ENCODE measurements at regions not wholly inside any gene's neighbourhood (a gene's known extent, or its start where the extent isn't known, plus 50 kb on each side); places are given as distances from the start of the nearest gene placed in this dataset.
A peak's percentile ranks its signal among the peaks of the same experiment; 100 is the strongest.

- H3K9me3 Mint-ChIP-seq (ENCODE audit: unreplicated experiment), result peaks cover 4% of the 10 kb centered on the region
- no peak for DNase-seq (ENCODE audit: low spot score)
- H3K27ac Mint-ChIP-seq (ENCODE audit: unreplicated experiment), result no peak overlapping the region
These were observed 149.8 kb upstream of the TLL1 start for GRCh38 chr4:165723051-165723795.

GRCh38 chr4:165724786-165725185, 148.3 kb upstream of the TLL1 start:
- Mint-ChIP-seq H3K4me1 (ENCODE audit: unreplicated experiment) (peaks cover 10% of the 10 kb centered on the region), H3K27me3 (ENCODE audit: unreplicated experiment) (no peaks in the 10 kb centered on the region), H3K9me3 (ENCODE audit: unreplicated experiment) (peaks cover 4% of the 10 kb centered on the region), H3K4me3 (ENCODE audit: unreplicated experiment) (no peak overlapping the region), H3K27ac (ENCODE audit: unreplicated experiment) (no peak overlapping the region), H3K36me3 (ENCODE audit: low read depth, unreplicated experiment) (no peaks in the 10 kb centered on the region)
- no peak for DNase-seq (ENCODE audit: low spot score)
- TF ChIP-seq, protein P1, sequence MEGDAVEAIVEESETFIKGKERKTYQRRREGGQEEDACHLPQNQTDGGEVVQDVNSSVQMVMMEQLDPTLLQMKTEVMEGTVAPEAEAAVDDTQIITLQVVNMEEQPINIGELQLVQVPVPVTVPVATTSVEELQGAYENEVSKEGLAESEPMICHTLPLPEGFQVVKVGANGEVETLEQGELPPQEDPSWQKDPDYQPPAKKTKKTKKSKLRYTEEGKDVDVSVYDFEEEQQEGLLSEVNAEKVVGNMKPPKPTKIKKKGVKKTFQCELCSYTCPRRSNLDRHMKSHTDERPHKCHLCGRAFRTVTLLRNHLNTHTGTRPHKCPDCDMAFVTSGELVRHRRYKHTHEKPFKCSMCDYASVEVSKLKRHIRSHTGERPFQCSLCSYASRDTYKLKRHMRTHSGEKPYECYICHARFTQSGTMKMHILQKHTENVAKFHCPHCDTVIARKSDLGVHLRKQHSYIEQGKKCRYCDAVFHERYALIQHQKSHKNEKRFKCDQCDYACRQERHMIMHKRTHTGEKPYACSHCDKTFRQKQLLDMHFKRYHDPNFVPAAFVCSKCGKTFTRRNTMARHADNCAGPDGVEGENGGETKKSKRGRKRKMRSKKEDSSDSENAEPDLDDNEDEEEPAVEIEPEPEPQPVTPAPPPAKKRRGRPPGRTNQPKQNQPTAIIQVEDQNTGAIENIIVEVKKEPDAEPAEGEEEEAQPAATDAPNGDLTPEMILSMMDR (IDR thresholded peaks at IDR 0.05; ENCODE audit: unreplicated experiment), result no peak

More at GRCh38 chr4:165723051-165723795, 149.8 kb upstream of the TLL1 start:
- peaks cover 10% of the 10 kb centered on the region for H3K4me1 Mint-ChIP-seq (ENCODE audit: unreplicated experiment)
- TF ChIP-seq, protein P1 (IDR thresholded peaks at IDR 0.05; ENCODE audit: unreplicated experiment), result no peak
- H3K36me3 Mint-ChIP-seq (ENCODE audit: low read depth, unreplicated experiment), result no peaks in the 10 kb centered on the region
- H3K4me3 Mint-ChIP-seq (ENCODE audit: unreplicated experiment), result no peak overlapping the region
- H3K27me3 Mint-ChIP-seq (ENCODE audit: unreplicated experiment), result no peaks in the 10 kb centered on the region

DNA sequence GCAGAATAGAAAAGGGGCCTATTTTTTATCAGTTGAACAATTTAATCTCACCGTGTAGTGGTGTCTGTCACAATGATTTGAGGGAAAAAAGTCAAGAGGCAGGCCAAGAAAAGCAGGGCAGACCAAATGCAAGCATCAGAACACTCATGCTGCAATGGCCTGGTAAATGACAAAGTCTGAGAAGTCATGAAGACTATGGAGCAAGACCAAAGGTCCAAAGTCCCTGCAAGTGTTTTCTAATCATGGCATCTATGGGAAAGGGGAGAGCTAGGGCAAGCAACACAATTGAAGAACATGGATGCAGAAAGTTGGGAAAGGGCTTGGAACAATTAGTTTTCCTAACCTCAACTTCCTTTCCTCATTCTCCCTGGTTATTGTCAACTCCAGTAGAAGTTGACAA, 147.7 kb upstream of the TLL1 start:
- H3K4me1 Mint-ChIP-seq (ENCODE audit: unreplicated experiment), result peaks cover 5% of the 10 kb centered on the region
- no peaks in the 10 kb centered on the region for H3K36me3 Mint-ChIP-seq (ENCODE audit: low read depth, unreplicated experiment)
- H3K27ac Mint-ChIP-seq (ENCODE audit: unreplicated experiment), result no peak overlapping the region
- TF ChIP-seq, protein P1 (IDR thresholded peaks at IDR 0.05; ENCODE audit: unreplicated experiment), result no peak
- peaks cover 4% of the 10 kb centered on the region for H3K9me3 Mint-ChIP-seq (ENCODE audit: unreplicated experiment)
- no peaks in the 10 kb centered on the region for H3K27me3 Mint-ChIP-seq (ENCODE audit: unreplicated experiment)
- DNase-seq (ENCODE audit: low spot score), result no peak
- no peak overlapping the region for H3K4me3 Mint-ChIP-seq (ENCODE audit: unreplicated experiment)

DNA sequence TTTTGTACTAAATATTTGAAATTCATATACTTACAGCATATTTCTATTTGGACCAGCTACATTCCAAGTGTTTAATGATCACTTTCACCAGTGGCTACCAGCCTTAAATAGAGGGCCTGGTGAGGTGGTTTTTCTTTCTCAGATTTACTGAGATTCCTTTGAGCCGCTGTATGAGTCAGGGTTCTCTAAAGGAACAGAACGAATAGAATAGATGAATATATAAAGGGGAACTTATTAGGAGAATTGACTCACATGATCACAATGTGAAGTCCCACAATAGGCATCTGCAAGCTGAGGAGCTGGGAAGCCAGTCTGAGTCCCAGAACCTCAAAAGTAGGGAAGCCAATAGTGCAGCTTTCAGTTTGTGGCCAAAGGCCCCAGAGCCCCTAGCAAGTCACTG, 146.2 kb upstream of the TLL1 start:
- no peak overlapping the region for H3K4me3 Mint-ChIP-seq (ENCODE audit: unreplicated experiment)
- no peaks in the 10 kb centered on the region for H3K36me3 Mint-ChIP-seq (ENCODE audit: low read depth, unreplicated experiment)
- DNase-seq (ENCODE audit: low spot score), result no peak
- H3K27ac Mint-ChIP-seq (ENCODE audit: unreplicated experiment), result no peak overlapping the region
- peaks cover 4% of the 10 kb centered on the region for H3K9me3 Mint-ChIP-seq (ENCODE audit: unreplicated experiment)
- TF ChIP-seq, protein P1 (IDR thresholded peaks at IDR 0.05; ENCODE audit: unreplicated experiment), result no peak
- H3K4me1 Mint-ChIP-seq (ENCODE audit: unreplicated experiment), result peaks cover 4% of the 10 kb centered on the region
- no peaks in the 10 kb centered on the region for H3K27me3 Mint-ChIP-seq (ENCODE audit: unreplicated experiment)

- peaks cover 14% of the 10 kb centered on the region for H3K4me1 Mint-ChIP-seq (ENCODE audit: unreplicated experiment)
- no peak overlapping the region for H3K4me3 Mint-ChIP-seq (ENCODE audit: unreplicated experiment)
- no peak for DNase-seq (ENCODE audit: low spot score)
- no peaks in the 10 kb centered on the region for H3K9me3 Mint-ChIP-seq (ENCODE audit: unreplicated experiment)
- H3K27ac Mint-ChIP-seq (ENCODE audit: unreplicated experiment), result peak overlapping the region; percentile 57
- H3K27me3 Mint-ChIP-seq (ENCODE audit: unreplicated experiment), result peaks cover 2% of the 10 kb centered on the region
- TF ChIP-seq, protein P1 (IDR thresholded peaks at IDR 0.05; ENCODE audit: unreplicated experiment), result no peak
- H3K36me3 Mint-ChIP-seq (ENCODE audit: low read depth, unreplicated experiment), result peaks cover 4% of the 10 kb centered on the region
These were observed 135.6 kb upstream of the TLL1 start for GRCh38 chr4:165737309-165737972.

All from endothelial cell (in vitro differentiated cells).